H1 (cell line): ENCODE measurements at regions not wholly inside any gene's neighbourhood (a gene's known extent, or its start where the extent isn't known, plus 50 kb on each side); places are given as distances from the start of the nearest gene placed in this dataset.

Experiments
- CTCF ChIA-PET: fragments of 300-600 bp; sonication (Branson Sonifier 250); formaldehyde crosslinking; loops from one replicate; lab custom pipeline; 2021; ENCODE audit not compliant: partially characterized antibody; lab: Charles Lee
- POLR2A ChIA-PET: fragments of 300-600 bp; sonication (Branson Sonifier 250); formaldehyde crosslinking; loops from one replicate; lab custom pipeline; 2021; ENCODE audit warnings: inconsistent platforms; ENCODE audit not compliant: partially characterized antibody; lab: Charles Lee
- DNase-seq, 2 experiments: peaks; one replicate each; pipeline versions ENCODE4 v3.0.0 to v3.0.0-alpha.2; 2010 to 2022; ENCODE audit warnings: low spot score in 2 of 2, low read depth in 1 of 2, mixed read lengths in 1 of 2
- FAIRE-seq: peaks from 2 replicates; lab custom pipeline; 2011; peaks lifted over from hg19 to GRCh38; lab: Jason Lieb, UNC
- H2AFZ ChIP-seq: 2 replicates; pipeline ENCODE4 v1.8.1; 2012; ENCODE audit warnings: low read length, inconsistent platforms
- H2AK5ac ChIP-seq: 2 replicates; pipeline ENCODE4 v1.6.1; 2013; ENCODE audit warnings: low read depth, low read length
- H2BK120ac ChIP-seq: replicated peaks from 2 replicates; pipeline ENCODE3; 2013; ENCODE audit warnings: low read depth, low read length, inconsistent platforms
- H2BK12ac ChIP-seq: 2 replicates; pipeline ENCODE4 v1.6.1; 2013; ENCODE audit warnings: low read depth, low read length
- H2BK15ac ChIP-seq: 2 replicates; pipeline ENCODE4 v1.6.1; 2013; ENCODE audit warnings: low read length
- H2BK20ac ChIP-seq: 2 replicates; pipeline ENCODE4 v1.6.1; 2013; ENCODE audit warnings: low read length
- H2BK5ac ChIP-seq: 2 replicates; pipeline ENCODE4 v1.6.1; 2013; ENCODE audit warnings: low read depth, low read length
- H3K14ac ChIP-seq: 2 replicates; pipeline ENCODE4 v1.6.1; 2013; ENCODE audit warnings: inconsistent platforms; ENCODE audit not compliant: insufficient read length
- H3K18ac ChIP-seq: 2 replicates; pipeline ENCODE4 v1.6.1; 2013; ENCODE audit warnings: low read length; ENCODE audit errors: extremely low read depth
- H3K23ac ChIP-seq: 2 replicates; pipeline ENCODE4 v1.6.1; 2013; ENCODE audit warnings: inconsistent platforms; ENCODE audit not compliant: insufficient read length
- H3K23me2 ChIP-seq: 2 replicates; pipeline ENCODE4 v1.6.1; 2013; ENCODE audit warnings: low read depth, low read length
- H3K27ac ChIP-seq: 2 replicates; pipeline ENCODE4 v1.6.1; 2011; ENCODE audit warnings: low read depth, low read length, inconsistent platforms
- H3K27me3 ChIP-seq, 4 experiments: replicated peaks in 1 of 4; 1 replicate in 1 of 4; 2 replicates in 3 of 4; pipeline versions ENCODE4 v1.6.1 to v1.8.1; 2011 to 2013; ENCODE audit warnings: low read length in 3 of 4, mild to moderate bottlenecking in 3 of 4, inconsistent platforms in 2 of 4, mixed read lengths in 2 of 4, moderate library complexity in 1 of 4; ENCODE audit not compliant: control insufficient read depth in 3 of 4, insufficient read depth in 3 of 4; ENCODE audit errors: extremely low read depth in 1 of 4
- H3K36me3 ChIP-seq, 4 experiments: 2 replicates each; pipeline versions ENCODE4 v1.6.1 to v1.8.1; 2011 to 2013; ENCODE audit warnings: mild to moderate bottlenecking in 4 of 4, low read length in 3 of 4, moderate library complexity in 2 of 4, control low read depth in 1 of 4, inconsistent platforms in 1 of 4; ENCODE audit not compliant: insufficient read depth in 4 of 4, control insufficient read depth in 2 of 4
- H3K4ac ChIP-seq: replicated peaks from 2 replicates; pipeline ENCODE3; 2013; ENCODE audit warnings: low read length, low read depth, mixed read lengths, inconsistent platforms; ENCODE audit not compliant: insufficient read length
- H3K4me1 ChIP-seq, 4 experiments: replicated peaks in 1 of 4; 1 replicate in 1 of 4; 2 replicates in 3 of 4; pipeline versions ENCODE4 v1.6.1 to v1.8.1; 2011 to 2013; ENCODE audit warnings: low read length in 3 of 4, inconsistent platforms in 2 of 4, mixed read lengths in 1 of 4; ENCODE audit not compliant: insufficient read depth in 4 of 4, control insufficient read depth in 3 of 4
- H3K4me2 ChIP-seq, 2 experiments: 2 replicates each; pipeline versions ENCODE4 v1.6.1 to v1.8.1; 2011 to 2013; ENCODE audit warnings: low read depth in 2 of 2, low read length in 2 of 2, control low read depth in 1 of 2, inconsistent platforms in 1 of 2, mild to moderate bottlenecking in 1 of 2; ENCODE audit not compliant: insufficient read depth in 1 of 2
- H3K4me3 ChIP-seq, 4 experiments: fragments of 200-600, 300-600 bp in 1 of 4; sonication (generic), shearing (Covaris generic), sonication (Bioruptor Twin) in 1 of 4; 2 replicates each; pipeline versions ENCODE4 v1.5.1 to v1.8.1; 2011 to 2016; ENCODE audit warnings: low read length in 4 of 4, low read depth in 3 of 4, control low read depth in 2 of 4, inconsistent platforms in 2 of 4, mild to moderate bottlenecking in 2 of 4, mixed read lengths in 1 of 4, moderate library complexity in 1 of 4; ENCODE audit not compliant: insufficient read depth in 2 of 4; ENCODE audit errors: extremely low read depth in 1 of 4
- H3K56ac ChIP-seq: replicated peaks from 2 replicates; pipeline ENCODE3; 2013; ENCODE audit warnings: low read depth, mild to moderate bottlenecking, mixed read lengths, low read length, inconsistent platforms; ENCODE audit not compliant: insufficient read length
- H3K79me1 ChIP-seq: 2 replicates; pipeline ENCODE4 v1.6.1; 2013; ENCODE audit warnings: low read depth, low read length, control low read depth
- H3K79me2 ChIP-seq, 2 experiments: 2 replicates each; pipeline versions ENCODE4 v1.6.1 to v1.8.1; 2012 to 2013; ENCODE audit warnings: low read length in 2 of 2, mild to moderate bottlenecking in 2 of 2, inconsistent platforms in 1 of 2; ENCODE audit not compliant: insufficient read depth in 2 of 2, control insufficient read depth in 1 of 2
- H3K9ac ChIP-seq, 4 experiments: replicated peaks in 1 of 4; 1 replicate in 1 of 4; 2 replicates in 3 of 4; pipeline versions ENCODE4 v1.6.1 to v1.8.1; 2011 to 2013; ENCODE audit warnings: low read depth in 3 of 4, low read length in 3 of 4, control low read depth in 2 of 4, mild to moderate bottlenecking in 2 of 4, moderate library complexity in 2 of 4, inconsistent platforms in 1 of 4; ENCODE audit errors: extremely low read depth in 1 of 4
- H3K9me3 ChIP-seq, 2 experiments: 2 replicates each; pipeline versions ENCODE4 v1.6.1 to v1.8.1; 2012 to 2013; ENCODE audit warnings: mild to moderate bottlenecking in 2 of 2, moderate library complexity in 2 of 2, control low read depth in 1 of 2, inconsistent platforms in 1 of 2, low read depth in 1 of 2, low read length in 1 of 2, mixed read lengths in 1 of 2; ENCODE audit not compliant: insufficient read depth in 2 of 2
- H4K20me1 ChIP-seq, 2 experiments: replicated peaks in 1 of 2; 2 replicates each; pipeline versions ENCODE3 to v1.8.1; 2011 to 2013; ENCODE audit warnings: inconsistent platforms in 2 of 2, low read length in 2 of 2, mild to moderate bottlenecking in 1 of 2; ENCODE audit not compliant: insufficient read depth in 2 of 2, control insufficient read depth in 1 of 2
- H4K5ac ChIP-seq: 2 replicates; pipeline ENCODE4 v1.6.1; 2013; ENCODE audit warnings: low read length, low read depth, mixed read lengths, inconsistent platforms; ENCODE audit not compliant: insufficient read length
- H4K8ac ChIP-seq: 2 replicates; pipeline ENCODE4 v1.8.0; 2013; ENCODE audit warnings: mild to moderate bottlenecking, moderate library complexity, low read length, inconsistent platforms; ENCODE audit not compliant: insufficient read depth; ENCODE audit errors: extremely low read depth
- H4K91ac ChIP-seq: replicated peaks from 2 replicates; pipeline ENCODE3; 2013; ENCODE audit warnings: low read length, mixed read lengths, inconsistent platforms; ENCODE audit not compliant: insufficient read length
- ATF2 ChIP-seq: IDR thresholded peaks from 2 replicates; pipeline ENCODE4 v1.6.1; 2012; ENCODE audit warnings: low read length, inconsistent platforms
- CBX8 ChIP-seq: fragments of 300-800, 300-1000 bp; sonication (generic); IDR thresholded peaks from 2 replicates; pipeline ENCODE4 v1.7.1; 2016; ENCODE audit warnings: low read depth, low read length, borderline replicate concordance
- CTBP2 ChIP-seq: IDR thresholded peaks from 2 replicates; pipeline ENCODE4 v1.7.0; 2011; ENCODE audit warnings: borderline replicate concordance, mild to moderate bottlenecking, moderate library complexity, mixed read lengths, low read length; ENCODE audit not compliant: insufficient read depth, insufficient read length
- E2F6 ChIP-seq: IDR thresholded peaks from 2 replicates; pipeline ENCODE4 v1.6.1; 2012; ENCODE audit warnings: inconsistent platforms
- KDM4A ChIP-seq: IDR thresholded peaks from one replicate; pipeline ENCODE4 v1.7.1; 2012; ENCODE audit warnings: low read depth, mild to moderate bottlenecking, moderate library complexity, low read length, inconsistent platforms; ENCODE audit not compliant: severe bottlenecking
- RXRA ChIP-seq: IDR thresholded peaks from 2 replicates; pipeline ENCODE4 v1.6.1; 2011; ENCODE audit warnings: low read depth, mild to moderate bottlenecking, low read length, moderate library complexity; ENCODE audit not compliant: insufficient read depth
- ZNF274 ChIP-seq: IDR thresholded peaks from 2 replicates; pipeline ENCODE4 v1.7.0; 2012; ENCODE audit warnings: low read length, borderline replicate concordance; ENCODE audit errors: extremely low read depth
- WGBS, 2 experiments: shearing (Covaris generic) in 1 of 2; methylation state at CpG; one replicate each; pipeline versions ENCODE4 v1.1.6 to v1.1.7; 2013 to 2015; ENCODE audit warnings: low lambda C conversion rate in 2 of 2, mixed read lengths in 2 of 2, inconsistent platforms in 1 of 2, low coverage in 1 of 2, missing lambda C conversion rate in 1 of 2; ENCODE audit not compliant: insufficient replicate concordance in 2 of 2, insufficient coverage in 1 of 2, insufficient read length in 1 of 2; ENCODE audit errors: extremely low coverage in 1 of 2, missing lambda C conversion rate in 1 of 2; 5-methylcytosine and 5-hydroxymethylcytosine counted together

- H3K27me3 ChIP-seq, result peaks cover 0 to 2% (median 0%) of the 10 kb centered on the region in 4 experiments; a peak in 1 of 7 replicates
- no peak overlapping the region for H3K56ac ChIP-seq
- 66% methylated on average over 3 of the region's 7 CpGs; no CpG with 5 or more reads in 1 of the 2 experiments for WGBS, 2 experiments
- ChIA-PET POLR2A (no interaction called here), CTCF (no interaction called here)
- H2BK20ac ChIP-seq, result 0 out of 2 replicates have a peak overlapping the region, but pooled peaks have one; percentile 21
- no peak overlapping the region for H2BK12ac ChIP-seq
- H3K4me1 ChIP-seq, result peaks cover 2 to 16% (median 5%) of the 10 kb centered on the region in 4 experiments; a peak in 4 of 7 replicates
- H3K14ac ChIP-seq, result no peak overlapping the region
- H3K27ac ChIP-seq, result no peak overlapping the region
- no peak overlapping the region for H4K5ac ChIP-seq
- H3K9ac ChIP-seq, result no peak overlapping the region
- H3K9me3 ChIP-seq, result peaks cover 0 to 8% of the 10 kb centered on the region in 2 experiments; a peak in 1 of 4 replicates
- H2AK5ac ChIP-seq, result no peak overlapping the region
- H3K36me3 ChIP-seq, result no peaks in the 10 kb centered on the region
- H2BK15ac ChIP-seq, result no peak overlapping the region
- H3K23me2 ChIP-seq, result no peaks in the 10 kb centered on the region
- H4K8ac ChIP-seq, result no peak overlapping the region
- H3K79me2 ChIP-seq, result no peaks in the 10 kb centered on the region
- no peak overlapping the region for H3K4ac ChIP-seq
- no peak overlapping the region for H2AFZ ChIP-seq
- no peaks in the 10 kb centered on the region for H3K79me1 ChIP-seq
- H2BK120ac ChIP-seq, result no peak overlapping the region
- H3K18ac ChIP-seq, result no peak overlapping the region; the same call in 1 of the 2 replicates
- DNase-seq, result no peak
- no peak for FAIRE-seq
- H3K23ac ChIP-seq, result no peak overlapping the region
- no peaks in the 10 kb centered on the region for H4K20me1 ChIP-seq
- H3K4me3 ChIP-seq, result no peak overlapping the region
- peak overlapping the region in 1 of 2 experiments; percentile 7; a peak in 1 of 4 replicates for H3K4me2 ChIP-seq
- no peak overlapping the region for H2BK5ac ChIP-seq
- no peak overlapping the region for H4K91ac ChIP-seq
- TF ChIP-seq CTBP2 (no peak), ATF2 (no peak), ZNF274 (no peak), E2F6 (no peak), KDM4A (no peak), CBX8 (no peak), RXRA (no peak)
Measured at GRCh38 chrX:39975101-39975925, 122.4 kb downstream of the BCOR start.
